ENCODE measurements at regions not wholly inside any gene's neighbourhood (a gene's known extent, or its start where the extent isn't known, plus 50 kb on each side); places are given as distances from the start of the nearest gene placed in this dataset.

GRCh38 chr2:195575879-195576401, 81.1 kb upstream of the SLC39A10 start:
- Histone ChIP-seq H3K9me1 (replicated peaks; ENCODE audit: control insufficient read depth, extremely low read depth, insufficient read depth, low read length) (no peaks in the 10 kb centered on the region), H3K4me2 (ENCODE audit: insufficient read depth, low read length) (no peak overlapping the region), H3K36me3 (ENCODE audit: control insufficient read depth in 2 of 2, extremely low read depth in 1 of 2, insufficient read depth in 2 of 2, low read length in 2 of 2) (no peaks in the 10 kb centered on the region), H3K4me3 (replicated peaks in 1 of 3; ENCODE audit: insufficient read depth in 1 of 3, low read depth in 1 of 3, low read length in 3 of 3) (no peak overlapping the region), H3K27ac (ENCODE audit: insufficient read depth, low read depth, low read length) (no peak overlapping the region), H3K9ac (replicated peaks; ENCODE audit: extremely low read depth, insufficient read depth, low read length) (no peak overlapping the region), H4K20me1 (replicated peaks; ENCODE audit: control insufficient read depth, extremely low read depth, insufficient read depth, low read length) (no peaks in the 10 kb centered on the region), H2AFZ (ENCODE audit: low read depth, low read length) (no peak overlapping the region), H3K79me2 (ENCODE audit: control insufficient read depth, insufficient read depth, low read length) (no peaks in the 10 kb centered on the region), H3K27me3 (ENCODE audit: control insufficient read depth in 2 of 2, insufficient read depth in 2 of 2, low read length in 2 of 2) (no peaks in the 10 kb centered on the region), H3K9me3 (replicated peaks; ENCODE audit: control insufficient read depth, insufficient read depth, low read length) (no peaks in the 10 kb centered on the region), H3K4me1 (ENCODE audit: control insufficient read depth, extremely low read depth, insufficient read depth, low read length) (no peaks in the 10 kb centered on the region)
- dilution Hi-C loops (cut with MboI; ENCODE audit: extremely low pct_ligation_motif_present, low sequenced_read_pairs) (no loop called here), intact Hi-C loops (cut with micrococcal nuclease) (loop anchor here (1.0 to 2.0 kb wide), 3 partner anchors 84 to 491 kb away; no protein-coding TSS in a partner anchor)
- ChIA-PET CTCF (interaction anchor here (0.6 to 5.9 kb wide), 15 partner anchors 11 to 499 kb away, joined by 3 to 59 read pairs (median 4); partner anchors contain the start of genes DNAH7 and SLC39A10), POLR2A (interaction anchor here (1.1 kb wide), 1 partner anchor 81 kb away, joined by 5 read pairs; no protein-coding TSS in a partner anchor)
- DNase-seq (ENCODE audit: low read depth, low spot score) (peak; percentile 59), FAIRE-seq (no peak)
- no TSS peak for BruUV-seq (replicated peaks)
- TF ChIP-seq, protein P1, sequence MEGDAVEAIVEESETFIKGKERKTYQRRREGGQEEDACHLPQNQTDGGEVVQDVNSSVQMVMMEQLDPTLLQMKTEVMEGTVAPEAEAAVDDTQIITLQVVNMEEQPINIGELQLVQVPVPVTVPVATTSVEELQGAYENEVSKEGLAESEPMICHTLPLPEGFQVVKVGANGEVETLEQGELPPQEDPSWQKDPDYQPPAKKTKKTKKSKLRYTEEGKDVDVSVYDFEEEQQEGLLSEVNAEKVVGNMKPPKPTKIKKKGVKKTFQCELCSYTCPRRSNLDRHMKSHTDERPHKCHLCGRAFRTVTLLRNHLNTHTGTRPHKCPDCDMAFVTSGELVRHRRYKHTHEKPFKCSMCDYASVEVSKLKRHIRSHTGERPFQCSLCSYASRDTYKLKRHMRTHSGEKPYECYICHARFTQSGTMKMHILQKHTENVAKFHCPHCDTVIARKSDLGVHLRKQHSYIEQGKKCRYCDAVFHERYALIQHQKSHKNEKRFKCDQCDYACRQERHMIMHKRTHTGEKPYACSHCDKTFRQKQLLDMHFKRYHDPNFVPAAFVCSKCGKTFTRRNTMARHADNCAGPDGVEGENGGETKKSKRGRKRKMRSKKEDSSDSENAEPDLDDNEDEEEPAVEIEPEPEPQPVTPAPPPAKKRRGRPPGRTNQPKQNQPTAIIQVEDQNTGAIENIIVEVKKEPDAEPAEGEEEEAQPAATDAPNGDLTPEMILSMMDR (IDR thresholded peaks at IDR 0.05; ENCODE audit: extremely low read depth in 1 of 2, insufficient read depth in 1 of 2, low read depth in 1 of 2, low read length in 2 of 2) = peak in 1 of 2 donors; percentile 1
- no peak for TF ChIP-seq POLR2AphosphoS5 (IDR thresholded peaks at IDR 0.05; ENCODE audit: insufficient read depth, low read depth, low read length)

- Histone ChIP-seq H3K4me2 (ENCODE audit: insufficient read depth, low read length) (no peak overlapping the region), H3K9me3 (replicated peaks; ENCODE audit: control insufficient read depth, insufficient read depth, low read length) (no peaks in the 10 kb centered on the region), H4K20me1 (replicated peaks; ENCODE audit: control insufficient read depth, extremely low read depth, insufficient read depth, low read length) (no peaks in the 10 kb centered on the region), H3K27ac (ENCODE audit: insufficient read depth, low read depth, low read length) (no peak overlapping the region), H2AFZ (ENCODE audit: low read depth, low read length) (no peak overlapping the region), H3K4me1 (ENCODE audit: control insufficient read depth, extremely low read depth, insufficient read depth, low read length) (no peaks in the 10 kb centered on the region), H3K4me3 (replicated peaks in 1 of 3; ENCODE audit: insufficient read depth in 1 of 3, low read depth in 1 of 3, low read length in 3 of 3) (no peak overlapping the region), H3K36me3 (ENCODE audit: control insufficient read depth in 2 of 2, extremely low read depth in 1 of 2, insufficient read depth in 2 of 2, low read length in 2 of 2) (no peaks in the 10 kb centered on the region), H3K9me1 (replicated peaks; ENCODE audit: control insufficient read depth, extremely low read depth, insufficient read depth, low read length) (no peaks in the 10 kb centered on the region), H3K79me2 (ENCODE audit: control insufficient read depth, insufficient read depth, low read length) (no peaks in the 10 kb centered on the region), H3K9ac (replicated peaks; ENCODE audit: extremely low read depth, insufficient read depth, low read length) (no peak overlapping the region), H3K27me3 (ENCODE audit: control insufficient read depth in 2 of 2, insufficient read depth in 2 of 2, low read length in 2 of 2) (no peaks in the 10 kb centered on the region)
- TF ChIP-seq, protein P1 (IDR thresholded peaks at IDR 0.05; ENCODE audit: extremely low read depth in 1 of 2, insufficient read depth in 1 of 2, low read depth in 1 of 2, low read length in 2 of 2) = no peak
- TF ChIP-seq FOS (IDR thresholded peaks at IDR 0.05; ENCODE audit: borderline replicate concordance, insufficient read depth, low read length) = no peak
- no peak for TF ChIP-seq POLR2A (IDR thresholded peaks at IDR 0.05; ENCODE audit: low read depth, low read length)
- no peak for TF ChIP-seq JUN (IDR thresholded peaks at IDR 0.05; ENCODE audit: borderline replicate concordance, insufficient read depth, insufficient read length, low read depth)
- no peak for TF ChIP-seq EZH2 (IDR thresholded peaks at IDR 0.05; ENCODE audit: borderline replicate concordance, low read depth, low read length, severe bottlenecking)
- POLR2A ChIA-PET = no interaction called here
- DNase-seq (ENCODE audit: low read depth, low spot score) (peak; percentile 3), FAIRE-seq (no peak)
- intact Hi-C loops (cut with micrococcal nuclease) (no loop called here), dilution Hi-C loops (cut with MboI; ENCODE audit: extremely low pct_ligation_motif_present, low sequenced_read_pairs) (no loop called here)
- CTCF ChIA-PET = interaction anchor here (1.4 to 5.9 kb wide), 5 partner anchors 9 to 492 kb away, joined by 4 to 59 read pairs (median 6); no protein-coding TSS in a partner anchor
- BruUV-seq (replicated peaks) = no TSS peak
Observed at GRCh38 chr2:195575016-195575415, 82.0 kb upstream of the SLC39A10 start.

All from endothelial cell of umbilical vein (primary cell).